Activated CD4-positive, alpha-beta memory T cell treated with anti-CD3 and anti-CD28 coated beads, Interleukin-2, amount 10 ng/mL, durations not matched to agents 7 days and 5 days (primary cell): ENCODE measurements at regions not wholly inside any gene's neighbourhood (a gene's known extent, or its start where the extent isn't known, plus 50 kb on each side); places are given as distances from the start of the nearest gene placed in this dataset.

Source experiments
- CTCF ChIA-PET: fragments of 350-600 bp; sonication (Branson Sonifier 250); formaldehyde crosslinking; loops from one replicate; lab custom pipeline; 2021; ENCODE audit warnings: antibody characterized with exemption, inconsistent platforms; lab: Charles Lee
- POLR2A ChIA-PET: fragments of 350-600 bp; sonication (Branson Sonifier 250); formaldehyde crosslinking; loops from one replicate; lab custom pipeline; 2021; ENCODE audit warnings: antibody characterized with exemption; lab: Charles Lee
- DNase-seq: peaks from one replicate; pipeline ENCODE4 v3.0.0-alpha.2; 2020
- H3K27ac Mint-ChIP-seq: one replicate; pipeline ENCODE4 v1.8.0; 2021; ENCODE audit warnings: mild to moderate bottlenecking, mixed read lengths
- H3K27me3 Mint-ChIP-seq: one replicate; pipeline ENCODE4 v1.8.0; 2021; ENCODE audit warnings: mixed read lengths
- H3K36me3 Mint-ChIP-seq: one replicate; pipeline ENCODE4 v1.8.0; 2021; ENCODE audit warnings: low read depth, mixed read lengths
- H3K4me1 Mint-ChIP-seq: one replicate; pipeline ENCODE4 v1.8.0; 2021; ENCODE audit warnings: mixed read lengths
- H3K4me3 Mint-ChIP-seq: one replicate; pipeline ENCODE4 v1.8.0; 2021; ENCODE audit warnings: mild to moderate bottlenecking, mixed read lengths
- H3K9me3 Mint-ChIP-seq: one replicate; pipeline ENCODE4 v1.8.0; 2021; ENCODE audit warnings: mixed read lengths

DNA sequence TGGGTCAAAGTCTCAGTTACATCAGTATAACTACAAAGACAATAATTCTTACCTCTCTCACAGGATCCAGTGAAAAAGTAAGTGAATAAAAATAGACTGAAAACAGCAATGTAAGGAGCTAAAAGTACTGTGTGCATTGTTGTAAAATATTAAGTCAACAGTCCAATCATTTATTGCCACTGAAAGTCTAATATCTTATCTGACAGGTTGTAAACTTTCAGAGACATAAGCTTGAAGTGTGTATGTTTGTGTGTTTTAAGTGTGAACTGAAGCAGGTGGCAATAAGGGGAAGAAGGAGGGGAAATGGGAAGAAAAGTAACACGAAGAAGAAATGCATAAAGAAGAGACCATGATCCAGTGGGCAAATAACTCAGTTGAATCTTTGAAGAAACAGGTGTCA, 229.7 kb upstream of the TAS2R1 start:
- no peak overlapping the region for H3K4me3 Mint-ChIP-seq
- POLR2A ChIA-PET: no interaction called here

GRCh38 chr5:9858043-9858442, 227.9 kb upstream of the TAS2R1 start:
- Mint-ChIP-seq H3K9me3 (peaks cover 3% of the 10 kb centered on the region), H3K27ac (no peak overlapping the region), H3K4me3 (no peak overlapping the region), H3K27me3 (no peaks in the 10 kb centered on the region), H3K4me1 (no peaks in the 10 kb centered on the region), H3K36me3 (no peaks in the 10 kb centered on the region)
- ChIA-PET CTCF (no interaction called here), POLR2A (no interaction called here)
- DNase-seq: no peak

More for the DNA sequence above, 229.7 kb upstream of the TAS2R1 start:
- Mint-ChIP-seq H3K27me3 (no peaks in the 10 kb centered on the region), H3K36me3 (no peaks in the 10 kb centered on the region), H3K9me3 (peaks cover 7% of the 10 kb centered on the region), H3K4me1 (no peaks in the 10 kb centered on the region), H3K27ac (no peak overlapping the region)
- CTCF ChIA-PET: no interaction called here
- DNase-seq: no peak

DNA sequence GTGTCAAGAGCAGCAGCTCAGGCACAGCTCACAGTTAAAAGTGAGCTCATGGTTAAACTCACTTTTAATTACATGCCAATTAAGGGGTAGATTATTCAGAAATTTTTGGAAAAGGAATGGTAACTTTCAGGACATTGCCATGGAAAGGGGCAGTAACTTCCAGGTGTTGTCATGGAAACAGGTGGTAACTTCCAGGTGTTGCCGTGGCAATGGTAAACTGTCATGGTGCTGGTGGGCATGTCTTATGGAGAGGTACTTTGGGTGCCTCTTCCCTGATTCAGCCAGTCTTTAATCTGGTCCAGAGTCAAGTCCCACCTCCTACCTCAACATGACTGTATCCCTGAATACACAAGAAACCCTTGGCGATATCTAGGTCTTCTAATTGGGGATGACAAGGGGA, 223.2 kb upstream of the TAS2R1 start:
- no peaks in the 10 kb centered on the region for H3K4me1 Mint-ChIP-seq
- H3K27ac Mint-ChIP-seq: no peak overlapping the region
- ChIA-PET POLR2A (no interaction called here), CTCF (no interaction called here)
- H3K4me3 Mint-ChIP-seq: no peak overlapping the region
- DNase-seq: no peak
- H3K9me3 Mint-ChIP-seq: peaks cover 3% of the 10 kb centered on the region
- H3K27me3 Mint-ChIP-seq: no peaks in the 10 kb centered on the region
- H3K36me3 Mint-ChIP-seq: no peaks in the 10 kb centered on the region

GRCh38 chr5:9852671-9853070, 222.5 kb upstream of the TAS2R1 start:
- CTCF ChIA-PET: no interaction called here
- POLR2A ChIA-PET: no interaction called here
- no peak for DNase-seq
- no peaks in the 10 kb centered on the region for H3K36me3 Mint-ChIP-seq
- no peaks in the 10 kb centered on the region for H3K4me1 Mint-ChIP-seq
- no peak overlapping the region for H3K4me3 Mint-ChIP-seq
- H3K9me3 Mint-ChIP-seq: peaks cover 3% of the 10 kb centered on the region
- H3K27ac Mint-ChIP-seq: no peak overlapping the region
- no peaks in the 10 kb centered on the region for H3K27me3 Mint-ChIP-seq

DNA sequence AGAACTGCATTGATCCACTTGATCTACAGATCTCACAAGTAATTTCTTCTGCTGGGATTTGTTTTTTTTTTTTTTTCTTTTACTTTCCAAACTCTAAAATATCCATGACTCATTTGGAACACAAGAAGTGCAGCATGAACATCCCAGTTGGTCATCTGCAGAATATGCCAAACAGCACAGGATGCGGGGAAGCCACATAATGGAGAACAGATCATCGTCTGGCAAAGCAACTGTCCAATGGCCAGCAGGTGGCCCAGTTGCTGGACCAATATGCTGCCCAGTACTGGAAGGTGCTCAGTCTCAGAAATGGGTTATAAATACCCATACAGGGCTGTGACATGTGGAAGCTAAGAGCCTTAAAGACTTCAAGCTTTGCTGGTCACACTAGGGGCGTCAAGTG, 221.3 kb upstream of the TAS2R1 start:
- Mint-ChIP-seq H3K4me1 (no peaks in the 10 kb centered on the region), H3K9me3 (peaks cover 3% of the 10 kb centered on the region), H3K36me3 (no peaks in the 10 kb centered on the region), H3K27ac (no peak overlapping the region), H3K4me3 (no peak overlapping the region), H3K27me3 (no peaks in the 10 kb centered on the region)
- CTCF ChIA-PET: no interaction called here
- POLR2A ChIA-PET: no interaction called here
- DNase-seq: no peak

DNA sequence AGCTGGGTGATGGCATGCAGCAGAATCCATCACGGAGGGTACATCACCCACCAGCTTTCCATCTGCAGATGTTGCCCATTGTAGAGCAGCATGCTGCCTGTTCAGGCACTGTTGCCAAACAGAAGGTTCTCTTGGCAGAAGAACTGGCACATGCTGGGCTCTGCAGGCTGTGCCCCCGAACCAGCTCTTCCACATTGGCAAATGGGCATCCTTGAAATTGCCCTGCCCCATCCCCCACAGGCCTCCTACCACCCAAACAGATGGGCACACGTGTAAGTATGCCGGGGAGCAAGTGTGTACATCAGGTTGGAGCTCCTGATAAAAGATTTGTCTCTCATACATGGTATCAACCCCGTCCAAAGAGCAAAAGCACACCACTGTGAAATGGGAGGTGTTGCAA, 220.3 kb upstream of the TAS2R1 start:
- POLR2A ChIA-PET: no interaction called here
- CTCF ChIA-PET: no interaction called here
- H3K27ac Mint-ChIP-seq: no peak overlapping the region
- H3K36me3 Mint-ChIP-seq: no peaks in the 10 kb centered on the region
- H3K27me3 Mint-ChIP-seq: no peaks in the 10 kb centered on the region
- no peak overlapping the region for H3K4me3 Mint-ChIP-seq
- DNase-seq: no peak
- peaks cover 3% of the 10 kb centered on the region for H3K9me3 Mint-ChIP-seq
- H3K4me1 Mint-ChIP-seq: no peaks in the 10 kb centered on the region

DNA sequence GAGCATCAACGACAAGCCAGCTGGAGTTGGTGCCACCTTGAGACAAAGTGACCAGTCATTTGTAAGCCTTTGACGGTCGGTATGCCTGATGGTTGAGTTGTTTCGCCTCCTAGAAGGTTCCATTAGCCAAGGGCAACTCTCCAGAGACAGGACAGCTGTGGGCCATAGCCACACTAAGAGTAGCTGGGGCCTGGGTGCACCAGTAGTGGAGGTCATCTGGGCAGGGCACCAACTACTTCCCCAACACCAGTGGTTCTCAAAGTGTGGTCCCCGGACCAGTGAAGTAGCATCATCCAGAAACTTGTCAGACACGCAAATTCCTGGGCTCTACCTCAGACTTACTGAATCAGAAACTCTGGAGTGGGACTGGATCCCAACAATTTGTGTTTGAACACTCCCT, 217.5 kb upstream of the TAS2R1 start:
- no peaks in the 10 kb centered on the region for H3K36me3 Mint-ChIP-seq
- POLR2A ChIA-PET: no interaction called here
- DNase-seq: no peak
- peaks cover 3% of the 10 kb centered on the region for H3K9me3 Mint-ChIP-seq
- no peaks in the 10 kb centered on the region for H3K4me1 Mint-ChIP-seq
- no peaks in the 10 kb centered on the region for H3K27me3 Mint-ChIP-seq
- CTCF ChIA-PET: no interaction called here
- no peak overlapping the region for H3K27ac Mint-ChIP-seq
- H3K4me3 Mint-ChIP-seq: no peak overlapping the region

DNA sequence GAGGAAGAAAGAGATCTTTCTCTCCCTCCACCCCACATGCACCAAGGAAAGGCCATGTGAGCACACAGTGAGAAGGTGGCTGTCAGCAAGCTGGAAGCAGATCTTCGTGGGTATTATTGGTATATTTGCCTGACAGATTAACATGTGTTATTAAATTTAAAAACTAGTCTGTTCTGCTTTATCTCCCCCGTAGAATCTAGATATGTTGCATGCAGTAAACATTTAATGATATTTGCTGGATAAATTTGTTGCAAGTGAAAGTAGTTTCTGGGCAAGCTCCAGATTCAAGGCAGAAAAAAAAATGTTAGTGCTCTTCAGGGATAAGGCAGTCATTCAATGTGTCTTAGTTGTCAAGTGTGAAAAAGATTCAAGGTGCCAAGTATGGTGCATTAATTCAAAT, 215.0 kb upstream of the TAS2R1 start:
- no peaks in the 10 kb centered on the region for H3K36me3 Mint-ChIP-seq
- peaks cover 3% of the 10 kb centered on the region for H3K9me3 Mint-ChIP-seq
- no peak overlapping the region for H3K4me3 Mint-ChIP-seq
- H3K27ac Mint-ChIP-seq: no peak overlapping the region
- no peaks in the 10 kb centered on the region for H3K4me1 Mint-ChIP-seq
- DNase-seq: no peak
- ChIA-PET CTCF (no interaction called here), POLR2A (no interaction called here)
- no peaks in the 10 kb centered on the region for H3K27me3 Mint-ChIP-seq

DNA sequence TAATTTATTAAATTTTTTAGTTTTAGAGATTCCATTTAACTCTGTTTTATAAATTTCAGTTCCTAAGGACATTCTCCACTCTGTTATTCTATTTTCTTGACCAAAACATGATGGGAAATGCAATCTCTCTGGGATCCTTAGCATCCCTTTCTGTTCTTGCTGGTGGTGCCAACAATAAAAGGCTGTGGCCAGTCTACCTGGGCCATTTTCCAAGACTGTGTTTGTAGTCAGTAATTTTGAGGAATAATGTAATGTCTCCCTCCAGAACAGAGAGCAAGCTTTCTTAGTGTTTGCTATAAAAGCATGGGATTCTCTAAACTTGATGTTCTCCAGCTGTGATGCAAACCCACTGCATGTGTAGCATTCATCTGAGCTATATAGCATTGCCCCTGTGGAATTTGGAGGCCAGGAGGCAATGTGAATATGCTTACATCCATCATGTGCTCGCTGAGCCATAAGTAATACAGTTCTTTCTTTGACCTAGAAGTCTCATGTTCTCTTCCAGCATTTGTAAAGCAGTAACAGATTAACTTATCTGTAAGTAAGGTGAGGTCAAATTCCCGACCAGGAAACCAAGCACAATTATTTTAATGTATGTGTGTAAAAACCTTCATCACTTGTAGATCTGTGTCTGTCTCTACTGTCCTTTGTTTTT, 211.5 kb upstream of the TAS2R1 start:
- H3K27me3 Mint-ChIP-seq: no peaks in the 10 kb centered on the region
- POLR2A ChIA-PET: no interaction called here
- no peaks in the 10 kb centered on the region for H3K36me3 Mint-ChIP-seq
- no peak for DNase-seq
- no peak overlapping the region for H3K4me3 Mint-ChIP-seq
- no peaks in the 10 kb centered on the region for H3K4me1 Mint-ChIP-seq
- CTCF ChIA-PET: no interaction called here
- H3K9me3 Mint-ChIP-seq: no peaks in the 10 kb centered on the region
- no peak overlapping the region for H3K27ac Mint-ChIP-seq

DNA sequence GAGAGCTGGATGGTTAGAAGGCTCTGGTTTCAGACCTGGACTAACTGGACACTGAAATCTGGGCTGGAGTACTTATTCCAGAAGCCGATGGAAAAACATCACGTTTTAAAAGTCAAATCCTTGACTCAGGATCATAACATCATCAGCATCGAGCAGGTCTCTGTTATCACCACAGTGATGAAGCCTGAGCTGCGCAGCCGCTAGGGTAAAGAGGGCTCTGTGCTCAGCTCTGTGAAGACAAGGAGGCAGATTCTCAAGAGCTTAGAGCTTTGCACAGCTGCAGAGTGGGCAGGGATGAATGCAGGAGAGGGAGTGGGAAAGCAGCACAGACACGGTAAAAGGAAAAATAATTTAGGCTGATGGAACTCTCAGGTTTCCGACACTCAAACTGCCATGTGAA, 208.8 kb upstream of the TAS2R1 start:
- no peak overlapping the region for H3K4me3 Mint-ChIP-seq
- no peaks in the 10 kb centered on the region for H3K9me3 Mint-ChIP-seq
- DNase-seq: no peak
- no peak overlapping the region for H3K27ac Mint-ChIP-seq
- H3K27me3 Mint-ChIP-seq: no peaks in the 10 kb centered on the region
- no peaks in the 10 kb centered on the region for H3K4me1 Mint-ChIP-seq
- no peaks in the 10 kb centered on the region for H3K36me3 Mint-ChIP-seq
- POLR2A ChIA-PET: no interaction called here
- CTCF ChIA-PET: no interaction called here

DNA sequence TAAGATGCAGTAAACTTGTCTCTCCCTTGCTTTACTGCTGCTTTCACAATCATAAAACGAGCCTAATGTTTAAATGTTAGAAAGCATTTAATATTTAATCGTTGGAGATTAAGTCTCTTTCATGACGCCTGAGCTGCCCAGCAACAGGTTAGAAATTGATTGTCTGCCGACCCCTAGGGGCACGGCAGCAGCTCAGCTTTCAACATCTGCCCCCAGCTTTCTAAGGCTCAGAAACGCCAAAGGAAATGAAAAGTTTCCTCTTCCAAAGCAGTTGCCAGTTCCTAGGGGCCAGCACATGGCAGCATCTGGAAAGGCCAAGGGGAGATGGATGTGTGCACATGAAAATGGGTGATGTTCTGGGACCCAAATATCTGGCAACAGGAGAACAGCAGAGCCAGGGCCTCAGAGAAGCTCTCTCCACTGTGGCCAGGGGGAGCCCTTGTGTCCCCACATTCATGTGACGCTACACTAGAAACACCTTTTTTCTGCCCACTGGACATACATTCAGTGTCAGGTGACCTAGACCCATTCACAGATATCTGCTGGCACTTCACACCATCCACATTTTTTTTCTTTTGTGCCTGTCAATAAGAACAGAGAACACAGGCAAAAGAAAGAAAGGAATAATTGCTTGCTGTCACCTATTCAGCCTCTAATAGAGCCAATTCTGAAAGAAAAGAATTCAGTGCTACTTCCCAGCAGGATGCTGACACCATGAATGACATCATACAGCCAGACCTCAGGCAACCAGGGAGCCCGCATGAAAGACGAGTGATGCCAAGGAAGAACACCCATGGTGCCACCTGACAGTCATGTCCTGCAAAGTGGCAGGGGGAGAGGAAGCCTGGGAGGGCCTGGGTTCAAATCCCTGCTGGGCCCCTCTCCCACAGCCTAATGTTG, 205.0 kb upstream of the TAS2R1 start:
- H3K36me3 Mint-ChIP-seq: no peaks in the 10 kb centered on the region
- no peak overlapping the region for H3K27ac Mint-ChIP-seq
- no peak for DNase-seq
- POLR2A ChIA-PET: no interaction called here
- no peaks in the 10 kb centered on the region for H3K9me3 Mint-ChIP-seq
- CTCF ChIA-PET: interaction anchor here (0.6 kb wide), 1 partner anchor 142 kb away, joined by 5 read pairs; no protein-coding TSS in a partner anchor
- H3K4me3 Mint-ChIP-seq: no peak overlapping the region
- H3K4me1 Mint-ChIP-seq: no peaks in the 10 kb centered on the region
- no peaks in the 10 kb centered on the region for H3K27me3 Mint-ChIP-seq

- Mint-ChIP-seq H3K36me3 (no peaks in the 10 kb centered on the region), H3K4me3 (no peak overlapping the region), H3K27me3 (no peaks in the 10 kb centered on the region), H3K27ac (no peak overlapping the region), H3K9me3 (peaks cover under 1% of the 10 kb centered on the region), H3K4me1 (no peaks in the 10 kb centered on the region)
- ChIA-PET CTCF (no interaction called here), POLR2A (no interaction called here)
- no peak for DNase-seq
Observed at GRCh38 chr5:9833871-9834270, 203.7 kb upstream of the TAS2R1 start.

DNA sequence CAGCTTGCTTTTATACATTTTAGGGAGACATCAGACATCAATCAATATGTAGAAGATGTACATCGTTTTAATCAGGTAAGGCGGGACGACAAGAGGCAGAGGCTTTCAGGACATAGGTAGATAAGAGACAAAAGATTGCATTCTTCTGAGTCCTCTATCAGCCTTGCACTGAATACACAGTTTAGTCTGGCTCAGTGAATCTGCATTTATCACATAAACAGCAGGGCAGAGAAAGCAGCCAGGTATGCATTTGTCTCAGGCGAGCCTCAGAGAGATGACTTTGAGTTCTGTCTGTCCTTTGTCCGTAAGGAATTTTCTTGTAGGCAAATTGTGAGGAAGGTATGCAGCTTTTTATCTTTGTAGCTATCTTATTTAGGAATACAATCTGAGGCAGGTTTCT, 202.8 kb upstream of the TAS2R1 start:
- DNase-seq: no peak
- H3K36me3 Mint-ChIP-seq: no peaks in the 10 kb centered on the region
- no peaks in the 10 kb centered on the region for H3K27me3 Mint-ChIP-seq
- no peaks in the 10 kb centered on the region for H3K4me1 Mint-ChIP-seq
- H3K27ac Mint-ChIP-seq: no peak overlapping the region
- POLR2A ChIA-PET: no interaction called here
- CTCF ChIA-PET: no interaction called here
- H3K9me3 Mint-ChIP-seq: peaks cover 2% of the 10 kb centered on the region
- H3K4me3 Mint-ChIP-seq: no peak overlapping the region

GRCh38 chr5:9831823-9832222, 201.7 kb upstream of the TAS2R1 start:
- no peak overlapping the region for H3K27ac Mint-ChIP-seq
- no peak overlapping the region for H3K4me3 Mint-ChIP-seq
- H3K4me1 Mint-ChIP-seq: no peaks in the 10 kb centered on the region
- H3K9me3 Mint-ChIP-seq: peaks cover 2% of the 10 kb centered on the region
- H3K36me3 Mint-ChIP-seq: no peaks in the 10 kb centered on the region
- DNase-seq: no peak
- CTCF ChIA-PET: no interaction called here
- H3K27me3 Mint-ChIP-seq: no peaks in the 10 kb centered on the region
- POLR2A ChIA-PET: no interaction called here
